GM12891 (cell line): ENCODE measurements at regions not wholly inside any gene's neighbourhood (a gene's known extent, or its start where the extent isn't known, plus 50 kb on each side); places are given as distances from the start of the nearest gene placed in this dataset.

Experiments
- POLR2A ChIP-seq: IDR thresholded peaks from 2 replicates; pipeline ENCODE4 v1.6.1; 2011; ENCODE audit warnings: low read depth, low read length, control low read depth
- POLR2AphosphoS5 ChIP-seq: IDR thresholded peaks from 2 replicates; pipeline ENCODE4 v1.6.1; 2011; ENCODE audit warnings: low read depth, low read length, control low read depth
- TAF1 ChIP-seq: IDR thresholded peaks from 2 replicates; pipeline ENCODE4 v1.6.1; 2011; ENCODE audit warnings: low read depth, low read length, control low read depth

- TF ChIP-seq POLR2AphosphoS5 (no peak), TAF1 (no peak), POLR2A (no peak)
These were observed 411.9 kb upstream of the EMCN start for GRCh38 chr4:100929758-100930157.
